ENCODE measurements at regions not wholly inside any gene's neighbourhood (a gene's known extent, or its start where the extent isn't known, plus 50 kb on each side); places are given as distances from the start of the nearest gene placed in this dataset.

DNA sequence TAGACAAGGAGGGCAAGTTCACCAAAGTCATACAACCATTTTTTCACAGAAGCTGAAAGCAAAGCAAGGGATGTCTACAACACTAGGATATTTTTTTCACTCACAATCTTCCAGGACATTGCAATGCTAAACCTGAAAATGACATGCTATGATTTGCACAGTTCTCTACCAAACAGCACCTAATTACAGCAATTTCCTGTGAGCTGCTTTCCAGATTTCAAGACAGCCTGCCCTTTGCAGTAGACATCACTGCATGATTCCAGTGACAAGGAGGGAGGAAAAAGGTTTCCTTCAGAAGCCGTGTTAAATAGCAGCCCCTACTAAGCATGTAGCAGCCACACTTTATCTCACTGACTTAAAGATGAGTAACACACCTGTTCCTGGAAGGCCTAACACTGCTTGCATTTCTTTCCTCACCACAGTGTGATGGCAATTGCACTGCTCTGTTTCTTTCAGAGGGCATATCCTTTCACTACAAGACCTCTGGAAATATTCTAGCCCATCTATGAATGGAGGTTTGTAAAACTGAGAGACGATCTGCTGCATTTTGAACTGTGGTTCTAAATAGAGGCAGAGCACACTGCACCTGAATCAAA, 97.1 kb downstream of the DUSP10 start:
- TF ChIP-seq, protein P1, sequence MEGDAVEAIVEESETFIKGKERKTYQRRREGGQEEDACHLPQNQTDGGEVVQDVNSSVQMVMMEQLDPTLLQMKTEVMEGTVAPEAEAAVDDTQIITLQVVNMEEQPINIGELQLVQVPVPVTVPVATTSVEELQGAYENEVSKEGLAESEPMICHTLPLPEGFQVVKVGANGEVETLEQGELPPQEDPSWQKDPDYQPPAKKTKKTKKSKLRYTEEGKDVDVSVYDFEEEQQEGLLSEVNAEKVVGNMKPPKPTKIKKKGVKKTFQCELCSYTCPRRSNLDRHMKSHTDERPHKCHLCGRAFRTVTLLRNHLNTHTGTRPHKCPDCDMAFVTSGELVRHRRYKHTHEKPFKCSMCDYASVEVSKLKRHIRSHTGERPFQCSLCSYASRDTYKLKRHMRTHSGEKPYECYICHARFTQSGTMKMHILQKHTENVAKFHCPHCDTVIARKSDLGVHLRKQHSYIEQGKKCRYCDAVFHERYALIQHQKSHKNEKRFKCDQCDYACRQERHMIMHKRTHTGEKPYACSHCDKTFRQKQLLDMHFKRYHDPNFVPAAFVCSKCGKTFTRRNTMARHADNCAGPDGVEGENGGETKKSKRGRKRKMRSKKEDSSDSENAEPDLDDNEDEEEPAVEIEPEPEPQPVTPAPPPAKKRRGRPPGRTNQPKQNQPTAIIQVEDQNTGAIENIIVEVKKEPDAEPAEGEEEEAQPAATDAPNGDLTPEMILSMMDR (IDR thresholded peaks at IDR 0.05; ENCODE audit: low read depth, low read length), result no peak
- H3K4me3 ChIP-seq (ENCODE audit: low read depth, low read length), result no peak overlapping the region

- TF ChIP-seq, protein P1 (IDR thresholded peaks at IDR 0.05; ENCODE audit: low read depth, low read length), result no peak
Observed at GRCh38 chr1:221648201-221648600, 93.7 kb downstream of the DUSP10 start.

More at GRCh38 chr1:221648201-221648600, 93.7 kb downstream of the DUSP10 start:
- H3K4me3 ChIP-seq (ENCODE audit: low read depth, low read length), result no peak overlapping the region
